Panc1 (cell line): ENCODE measurements at regions not wholly inside any gene's neighbourhood (a gene's known extent, or its start where the extent isn't known, plus 50 kb on each side); places are given as distances from the start of the nearest gene placed in this dataset.

Experiments
- TF ChIP-seq, protein P1 (sequence below), 2 experiments: IDR thresholded peaks; 2 replicates each; pipeline ENCODE4 v1.6.1; 2011 to 2012; ENCODE audit warnings: low read depth in 2 of 2, control low read depth in 1 of 2, low read length in 1 of 2, mild to moderate bottlenecking in 1 of 2, moderate library complexity in 1 of 2; ENCODE audit not compliant: insufficient read depth in 1 of 2
- TF ChIP-seq, protein P2 (sequence below): fragments of 450-650 bp; IDR thresholded peaks from 2 replicates; pipeline ENCODE4 v1.5.1; 2017; ENCODE audit warnings: mild to moderate bottlenecking

DNA sequence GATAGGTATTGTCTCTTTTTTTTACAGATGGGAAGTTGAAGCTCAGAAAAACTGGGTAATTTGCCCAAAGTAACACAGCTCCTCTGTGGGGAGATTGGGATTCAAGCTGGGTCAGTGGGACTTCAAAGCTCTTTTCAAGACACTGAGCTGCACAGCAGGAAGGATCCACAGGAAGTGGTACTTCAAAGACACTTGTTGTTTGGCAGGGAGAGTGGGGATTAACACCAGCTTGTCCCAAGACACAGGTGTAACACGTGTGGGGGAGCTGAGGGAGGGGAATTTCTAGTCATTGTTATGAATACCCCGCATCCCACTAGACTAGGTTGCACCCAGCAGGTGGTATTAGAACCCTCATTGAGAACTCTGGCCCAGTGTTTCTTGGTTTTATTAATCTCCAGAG is 116.0 kb downstream of the FOXB1 start:
- TF ChIP-seq, protein P1, sequence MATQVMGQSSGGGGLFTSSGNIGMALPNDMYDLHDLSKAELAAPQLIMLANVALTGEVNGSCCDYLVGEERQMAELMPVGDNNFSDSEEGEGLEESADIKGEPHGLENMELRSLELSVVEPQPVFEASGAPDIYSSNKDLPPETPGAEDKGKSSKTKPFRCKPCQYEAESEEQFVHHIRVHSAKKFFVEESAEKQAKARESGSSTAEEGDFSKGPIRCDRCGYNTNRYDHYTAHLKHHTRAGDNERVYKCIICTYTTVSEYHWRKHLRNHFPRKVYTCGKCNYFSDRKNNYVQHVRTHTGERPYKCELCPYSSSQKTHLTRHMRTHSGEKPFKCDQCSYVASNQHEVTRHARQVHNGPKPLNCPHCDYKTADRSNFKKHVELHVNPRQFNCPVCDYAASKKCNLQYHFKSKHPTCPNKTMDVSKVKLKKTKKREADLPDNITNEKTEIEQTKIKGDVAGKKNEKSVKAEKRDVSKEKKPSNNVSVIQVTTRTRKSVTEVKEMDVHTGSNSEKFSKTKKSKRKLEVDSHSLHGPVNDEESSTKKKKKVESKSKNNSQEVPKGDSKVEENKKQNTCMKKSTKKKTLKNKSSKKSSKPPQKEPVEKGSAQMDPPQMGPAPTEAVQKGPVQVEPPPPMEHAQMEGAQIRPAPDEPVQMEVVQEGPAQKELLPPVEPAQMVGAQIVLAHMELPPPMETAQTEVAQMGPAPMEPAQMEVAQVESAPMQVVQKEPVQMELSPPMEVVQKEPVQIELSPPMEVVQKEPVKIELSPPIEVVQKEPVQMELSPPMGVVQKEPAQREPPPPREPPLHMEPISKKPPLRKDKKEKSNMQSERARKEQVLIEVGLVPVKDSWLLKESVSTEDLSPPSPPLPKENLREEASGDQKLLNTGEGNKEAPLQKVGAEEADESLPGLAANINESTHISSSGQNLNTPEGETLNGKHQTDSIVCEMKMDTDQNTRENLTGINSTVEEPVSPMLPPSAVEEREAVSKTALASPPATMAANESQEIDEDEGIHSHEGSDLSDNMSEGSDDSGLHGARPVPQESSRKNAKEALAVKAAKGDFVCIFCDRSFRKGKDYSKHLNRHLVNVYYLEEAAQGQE (IDR thresholded peaks at IDR 0.05; ENCODE audit: insufficient read depth in 1 of 2, low read depth in 2 of 2, low read length in 1 of 2) = no peak
- TF ChIP-seq, protein P2, sequence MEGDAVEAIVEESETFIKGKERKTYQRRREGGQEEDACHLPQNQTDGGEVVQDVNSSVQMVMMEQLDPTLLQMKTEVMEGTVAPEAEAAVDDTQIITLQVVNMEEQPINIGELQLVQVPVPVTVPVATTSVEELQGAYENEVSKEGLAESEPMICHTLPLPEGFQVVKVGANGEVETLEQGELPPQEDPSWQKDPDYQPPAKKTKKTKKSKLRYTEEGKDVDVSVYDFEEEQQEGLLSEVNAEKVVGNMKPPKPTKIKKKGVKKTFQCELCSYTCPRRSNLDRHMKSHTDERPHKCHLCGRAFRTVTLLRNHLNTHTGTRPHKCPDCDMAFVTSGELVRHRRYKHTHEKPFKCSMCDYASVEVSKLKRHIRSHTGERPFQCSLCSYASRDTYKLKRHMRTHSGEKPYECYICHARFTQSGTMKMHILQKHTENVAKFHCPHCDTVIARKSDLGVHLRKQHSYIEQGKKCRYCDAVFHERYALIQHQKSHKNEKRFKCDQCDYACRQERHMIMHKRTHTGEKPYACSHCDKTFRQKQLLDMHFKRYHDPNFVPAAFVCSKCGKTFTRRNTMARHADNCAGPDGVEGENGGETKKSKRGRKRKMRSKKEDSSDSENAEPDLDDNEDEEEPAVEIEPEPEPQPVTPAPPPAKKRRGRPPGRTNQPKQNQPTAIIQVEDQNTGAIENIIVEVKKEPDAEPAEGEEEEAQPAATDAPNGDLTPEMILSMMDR = no peak
